ENCODE measurements at regions not wholly inside any gene's neighbourhood (a gene's known extent, or its start where the extent isn't known, plus 50 kb on each side); places are given as distances from the start of the nearest gene placed in this dataset.
"Not testable (repeated sequence)": the region's sequence is repeated elsewhere in the genome, so short reads cannot be mapped to it uniquely, and the experiment has no call there.

DNA sequence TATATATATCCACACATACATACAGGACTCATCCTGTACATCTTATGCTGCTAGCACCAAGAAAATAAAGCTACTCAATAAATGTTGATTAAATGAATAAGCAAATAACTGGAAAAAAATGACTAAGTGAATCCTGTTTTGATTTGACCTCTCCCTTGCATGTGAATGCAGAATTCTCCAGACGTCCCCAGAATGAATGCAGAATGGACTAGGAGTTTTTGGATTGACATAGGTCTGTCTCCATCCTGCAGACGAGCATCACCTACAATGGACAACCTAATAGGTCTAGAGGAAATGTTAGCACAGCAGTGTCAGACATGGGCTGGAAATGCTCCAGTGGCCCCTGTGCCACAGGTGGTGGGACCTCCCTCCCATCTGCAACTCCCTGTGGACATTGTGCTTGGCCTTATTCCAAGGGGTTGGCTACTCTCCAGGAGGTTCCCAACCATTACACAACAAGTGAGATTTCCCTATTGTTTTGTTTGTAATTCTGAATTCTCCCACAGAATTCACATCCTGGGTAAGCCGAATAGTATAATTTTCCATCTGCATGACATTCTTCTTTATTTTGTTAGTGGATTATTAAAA lies 337.3 kb upstream of the NBPF12 start:
- H3K4me3 ChIP-seq; H3K9me3 ChIP-seq; H3K4me1 ChIP-seq; intact Hi-C loops (cut with DNase I; ENCODE audit: low total_unique reads); H3K27me3 ChIP-seq; H3K27ac ChIP-seq; DNase-seq; H3K36me3 ChIP-seq (ENCODE audit: low read depth, missing control alignments): not testable (repeated sequence)
- WGBS, 2 donors = 39 to 63% methylated on average over 1 to 2 of the region's 3 CpGs

DNA sequence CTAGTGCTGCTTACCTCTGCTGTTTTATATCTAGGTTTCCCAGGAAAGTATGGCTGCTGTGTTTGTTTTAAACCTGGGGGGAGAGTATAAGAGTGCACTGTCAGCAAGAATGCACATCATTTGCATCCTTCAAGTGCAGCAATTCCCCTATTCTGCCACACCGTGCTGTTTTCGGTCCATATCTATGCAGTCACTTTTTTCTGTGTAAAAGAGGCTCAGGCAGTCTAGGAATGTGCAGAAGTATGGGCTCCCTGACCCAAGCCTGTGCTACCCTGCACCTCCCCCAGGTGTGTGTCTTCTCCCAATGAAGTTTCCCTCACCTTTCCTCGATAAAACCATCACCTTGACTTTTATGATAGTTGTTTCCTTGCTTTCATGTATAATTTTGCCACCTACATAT lies 338.2 kb upstream of the NBPF12 start:
- H3K36me3 ChIP-seq (ENCODE audit: low read depth, missing control alignments); H3K27me3 ChIP-seq; H3K27ac ChIP-seq; H3K4me3 ChIP-seq; DNase-seq; H3K9me3 ChIP-seq; H3K4me1 ChIP-seq; intact Hi-C loops (cut with DNase I; ENCODE audit: low total_unique reads): not testable (repeated sequence)
- WGBS, 2 donors = 86% methylated on average over 1 of the region's 3 CpGs

DNA sequence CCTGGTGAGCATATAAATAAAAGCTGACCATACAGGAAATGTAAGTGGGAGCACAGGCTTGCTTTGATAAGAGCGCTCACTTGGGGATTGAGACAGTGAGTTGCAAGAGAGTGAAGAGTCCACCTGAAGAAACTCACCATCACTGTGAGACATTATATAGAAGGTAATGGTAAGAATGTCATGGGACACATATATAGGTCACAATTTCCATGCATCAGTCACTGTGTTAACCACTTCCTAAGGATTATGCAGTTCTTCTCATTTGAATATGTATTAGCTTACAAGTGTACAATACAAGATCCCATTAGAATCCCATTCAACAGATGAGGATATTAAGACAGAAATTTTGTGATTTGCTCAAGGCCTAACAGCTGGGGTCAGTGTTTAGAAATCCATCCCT lies 352.4 kb upstream of the NOTCH2NLA start:
- H3K36me3 ChIP-seq (ENCODE audit: low read depth, missing control alignments); DNase-seq; H3K27me3 ChIP-seq; H3K4me3 ChIP-seq; H3K4me1 ChIP-seq; H3K27ac ChIP-seq; H3K9me3 ChIP-seq; intact Hi-C loops (cut with DNase I; ENCODE audit: low total_unique reads): not testable (repeated sequence)
- WGBS, 2 donors = 92 to 100% methylated on average over 1 of the region's 1 CpG

DNA sequence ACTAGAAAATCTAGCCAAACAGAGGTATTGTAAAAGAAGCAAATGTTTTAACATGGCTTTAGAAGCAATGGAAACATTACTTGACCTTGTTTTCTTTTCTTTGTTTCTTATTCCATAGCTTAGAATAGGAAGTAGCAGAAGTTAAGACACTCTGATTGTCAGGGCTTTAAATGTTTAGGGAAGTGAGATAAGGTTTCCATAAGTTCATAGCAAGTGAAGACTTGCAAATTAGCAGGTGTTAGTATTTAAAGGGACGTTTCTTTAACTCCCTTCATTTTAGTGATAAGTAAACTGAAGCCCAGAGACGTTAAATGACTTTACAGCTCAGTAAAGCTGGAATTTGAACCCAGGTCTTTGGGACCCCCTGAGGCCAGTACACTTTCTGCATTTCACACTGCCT lies 338.7 kb upstream of the NOTCH2NLA start:
- DNase-seq; H3K4me1 ChIP-seq; H3K27ac ChIP-seq; H3K36me3 ChIP-seq (ENCODE audit: low read depth, missing control alignments); H3K27me3 ChIP-seq; H3K9me3 ChIP-seq; H3K4me3 ChIP-seq; intact Hi-C loops (cut with DNase I; ENCODE audit: low total_unique reads): not testable (repeated sequence)
- 17% methylated on average over 1 of the region's 2 CpGs for WGBS, 2 donors

DNA sequence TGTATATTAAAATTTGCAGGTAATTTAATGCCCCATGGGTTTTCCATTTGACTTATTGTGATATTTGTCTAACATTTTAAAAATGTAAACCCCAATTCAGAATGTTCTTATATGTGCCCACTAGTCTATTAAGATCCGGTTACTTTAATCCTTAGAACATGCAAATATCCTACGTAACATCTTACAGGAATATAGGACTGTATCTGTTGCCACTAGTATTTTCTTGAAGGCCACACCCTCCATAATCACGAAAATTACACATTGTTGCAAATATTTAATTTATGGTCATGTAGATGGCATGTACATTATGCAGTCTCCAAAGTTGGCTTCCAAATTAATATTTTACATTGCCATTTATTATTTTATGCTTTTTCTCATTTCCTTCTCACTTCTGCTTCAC lies 329.2 kb upstream of the NOTCH2NLA start:
- H3K4me1 ChIP-seq; H3K27ac ChIP-seq; H3K4me3 ChIP-seq; H3K27me3 ChIP-seq; H3K9me3 ChIP-seq; H3K36me3 ChIP-seq (ENCODE audit: low read depth, missing control alignments); intact Hi-C loops (cut with DNase I; ENCODE audit: low total_unique reads); DNase-seq: not testable (repeated sequence)
- WGBS, 2 donors = 100% methylated on average over 2 of the region's 3 CpGs; no CpG with 5 or more reads in 1 of the 2 donors

DNA sequence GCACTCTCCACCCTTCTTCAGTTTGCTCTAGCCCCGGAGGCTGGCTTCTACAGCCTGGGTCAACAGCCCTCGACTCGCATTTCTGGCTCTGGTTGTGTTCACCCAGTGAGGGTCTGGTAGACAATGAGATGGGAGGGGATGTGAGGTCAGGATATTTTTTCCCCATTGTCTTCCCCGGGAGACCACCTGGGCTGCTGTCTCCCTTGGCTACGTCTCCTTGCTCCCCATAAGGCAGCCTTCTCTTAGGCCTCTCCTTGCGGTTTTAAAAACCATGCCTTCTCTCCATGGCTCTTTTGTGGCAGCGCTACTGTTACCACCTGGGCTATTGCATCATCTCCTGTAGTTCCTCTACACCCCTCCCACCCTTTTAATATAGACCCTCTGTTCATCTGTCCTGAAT lies 327.6 kb upstream of the NOTCH2NLA start:
- H3K36me3 ChIP-seq (ENCODE audit: low read depth, missing control alignments); H3K27ac ChIP-seq; H3K27me3 ChIP-seq; intact Hi-C loops (cut with DNase I; ENCODE audit: low total_unique reads); H3K9me3 ChIP-seq; DNase-seq; H3K4me1 ChIP-seq; H3K4me3 ChIP-seq: not testable (repeated sequence)
- 87% methylated on average over 3 of the region's 7 CpGs; no CpG with 5 or more reads in 1 of the 2 donors for WGBS, 2 donors

DNA sequence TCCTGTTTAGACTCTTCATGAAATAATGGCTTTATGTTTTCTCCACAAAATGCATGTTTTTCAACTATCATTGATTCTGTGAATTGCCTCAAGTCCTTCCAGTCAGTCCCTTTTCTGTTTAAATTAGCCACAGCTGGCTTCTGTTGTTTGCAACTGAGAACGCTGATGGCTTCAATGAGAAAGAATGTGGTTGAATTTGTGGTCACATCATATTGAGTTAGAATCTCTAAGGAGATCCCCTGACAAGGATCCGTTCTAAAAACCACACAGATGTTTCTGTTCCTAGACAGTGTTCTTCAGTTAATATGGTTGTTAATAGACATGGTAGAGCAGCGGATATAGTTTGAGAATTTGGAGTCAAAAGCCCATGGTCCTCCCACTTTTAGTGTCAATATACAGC lies 323.6 kb upstream of the NOTCH2NLA start:
- intact Hi-C loops (cut with DNase I; ENCODE audit: low total_unique reads); H3K4me3 ChIP-seq; H3K27ac ChIP-seq; H3K4me1 ChIP-seq; H3K36me3 ChIP-seq (ENCODE audit: low read depth, missing control alignments); H3K27me3 ChIP-seq; H3K9me3 ChIP-seq; DNase-seq: not testable (repeated sequence)
- 90 to 95% methylated on average over 1 to 2 of the region's 3 CpGs for WGBS, 2 donors

DNA sequence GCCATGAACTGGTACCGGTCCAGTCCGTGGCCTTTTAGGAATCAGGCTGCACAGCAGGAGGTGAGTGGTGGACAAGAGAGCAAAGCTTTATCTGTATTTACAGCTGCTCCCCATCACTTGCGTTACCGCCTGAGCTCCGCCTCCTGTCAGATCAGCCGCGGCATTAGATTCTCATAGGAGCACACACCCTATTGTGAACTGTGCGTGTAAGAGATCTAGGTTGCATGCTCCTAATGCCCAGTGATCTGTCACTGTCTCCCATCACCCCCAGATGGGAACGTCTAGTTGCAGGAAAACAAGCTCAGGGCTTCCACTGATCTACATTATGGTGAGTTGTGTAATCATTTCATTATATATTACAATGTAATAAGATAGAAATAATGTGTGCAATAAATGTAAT lies 319.9 kb upstream of the NOTCH2NLA start:
- H3K4me1 ChIP-seq; H3K9me3 ChIP-seq; H3K27me3 ChIP-seq; H3K4me3 ChIP-seq; H3K27ac ChIP-seq; intact Hi-C loops (cut with DNase I; ENCODE audit: low total_unique reads); H3K36me3 ChIP-seq (ENCODE audit: low read depth, missing control alignments); DNase-seq: not testable (repeated sequence)
- 87 to 100% methylated on average over 3 to 8 of the region's 9 CpGs for WGBS, 2 donors

DNA sequence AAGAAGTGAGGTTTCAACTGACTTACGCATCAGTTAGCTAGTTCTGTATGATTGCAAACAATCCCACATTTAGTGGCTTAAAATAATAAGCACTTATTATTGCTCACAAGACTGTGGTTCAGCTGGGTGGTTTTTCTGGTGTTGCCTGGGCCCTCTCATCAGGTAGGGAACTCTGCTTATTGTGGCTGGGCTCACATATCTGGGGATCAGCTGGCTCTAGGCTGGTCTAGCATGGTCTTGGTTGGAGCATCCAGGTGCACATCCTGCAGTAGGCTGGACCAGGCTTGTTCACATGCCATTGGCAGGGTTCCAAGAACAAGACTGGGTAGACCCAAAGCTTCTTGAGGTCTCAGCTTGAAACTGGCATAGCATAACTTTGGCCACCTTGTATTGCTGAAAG lies 317.4 kb upstream of the NOTCH2NLA start:
- intact Hi-C loops (cut with DNase I; ENCODE audit: low total_unique reads); H3K27ac ChIP-seq; H3K27me3 ChIP-seq; H3K4me3 ChIP-seq; DNase-seq; H3K36me3 ChIP-seq (ENCODE audit: low read depth, missing control alignments); H3K9me3 ChIP-seq; H3K4me1 ChIP-seq: not testable (repeated sequence)
- WGBS, 2 donors = 100% methylated on average over 1 of the region's 1 CpG

DNA sequence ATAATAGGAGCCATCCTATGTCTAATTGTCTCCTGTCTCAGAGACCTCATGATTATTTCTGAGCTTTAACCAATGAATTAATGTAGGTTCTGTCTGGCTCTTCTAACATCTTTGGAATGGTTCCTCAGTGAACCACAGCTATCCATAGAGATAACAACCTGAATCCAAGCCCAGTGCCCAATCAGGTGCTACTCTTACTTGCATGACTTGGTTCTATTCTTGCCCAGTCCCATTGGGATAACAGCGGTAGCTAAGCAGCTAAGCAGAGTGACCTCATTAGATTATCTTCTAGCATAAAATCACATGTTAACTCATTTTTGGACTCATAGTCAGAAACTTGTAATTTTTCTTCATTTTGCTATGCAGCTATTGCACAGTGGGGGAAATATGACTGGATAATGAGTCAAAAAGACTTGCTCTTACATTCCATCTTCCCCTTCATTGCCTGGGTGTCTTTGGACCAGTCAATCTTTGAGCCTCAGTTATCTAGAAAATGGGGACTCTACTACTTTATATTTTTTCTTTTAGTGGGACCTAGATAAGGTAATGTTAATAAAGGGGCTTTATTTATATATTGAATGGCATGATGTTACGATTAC lies 309.1 kb upstream of the NOTCH2NLA start:
- H3K36me3 ChIP-seq (ENCODE audit: low read depth, missing control alignments); H3K4me3 ChIP-seq; H3K4me1 ChIP-seq; DNase-seq; intact Hi-C loops (cut with DNase I; ENCODE audit: low total_unique reads); H3K9me3 ChIP-seq; H3K27ac ChIP-seq; H3K27me3 ChIP-seq: not testable (repeated sequence)
- WGBS, 2 donors = 100% methylated on average over 1 of the region's 2 CpGs

DNA sequence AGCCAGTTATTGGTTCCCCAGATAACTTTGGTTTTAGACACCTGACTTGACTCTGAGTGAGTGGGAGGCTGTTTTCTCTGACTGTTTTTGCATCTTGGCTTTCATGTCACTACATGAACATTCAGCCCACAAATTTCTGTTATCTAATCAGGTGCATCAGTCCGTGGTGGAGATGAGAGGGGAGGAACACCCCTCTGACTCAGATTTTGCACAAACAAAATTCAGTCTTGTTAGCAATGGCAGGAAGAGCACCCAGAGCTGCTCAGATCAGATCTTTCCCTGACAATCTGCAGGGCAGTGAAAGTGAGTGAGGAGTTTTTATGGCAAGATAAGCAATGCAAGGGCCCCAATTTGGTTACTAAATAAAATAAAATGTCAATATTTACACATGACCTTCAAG lies 307.2 kb upstream of the NOTCH2NLA start:
- H3K4me1 ChIP-seq; H3K4me3 ChIP-seq; H3K36me3 ChIP-seq (ENCODE audit: low read depth, missing control alignments); H3K27ac ChIP-seq; DNase-seq; H3K9me3 ChIP-seq; H3K27me3 ChIP-seq; intact Hi-C loops (cut with DNase I; ENCODE audit: low total_unique reads): not testable (repeated sequence)
- no CpG with 5 or more reads among the region's 1 CpG for WGBS, 2 donors

DNA sequence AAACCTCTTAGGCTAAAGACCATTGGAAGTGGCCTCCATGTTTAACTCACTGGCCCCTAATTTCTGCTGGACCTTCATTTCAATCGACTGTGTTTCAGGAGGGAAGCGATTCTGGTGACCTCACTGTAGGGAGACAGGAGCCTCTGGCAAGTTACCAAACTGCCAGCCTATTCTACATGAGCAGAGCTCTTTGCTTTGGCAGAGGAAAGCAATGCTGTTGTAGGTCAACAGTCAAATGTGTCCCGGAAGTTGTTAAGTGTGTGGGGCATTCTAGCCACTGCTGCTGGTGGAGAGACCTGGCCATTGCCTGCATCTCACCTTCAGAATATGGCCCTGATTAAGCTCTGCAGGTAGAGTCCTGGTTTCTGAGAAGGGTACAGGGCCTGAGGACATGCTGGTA lies 306.8 kb upstream of the NOTCH2NLA start:
- H3K27ac ChIP-seq; H3K4me1 ChIP-seq; H3K9me3 ChIP-seq; H3K4me3 ChIP-seq; H3K36me3 ChIP-seq (ENCODE audit: low read depth, missing control alignments); intact Hi-C loops (cut with DNase I; ENCODE audit: low total_unique reads); DNase-seq; H3K27me3 ChIP-seq: not testable (repeated sequence)
- no CpG with 5 or more reads among the region's 3 CpGs for WGBS, 2 donors

DNA sequence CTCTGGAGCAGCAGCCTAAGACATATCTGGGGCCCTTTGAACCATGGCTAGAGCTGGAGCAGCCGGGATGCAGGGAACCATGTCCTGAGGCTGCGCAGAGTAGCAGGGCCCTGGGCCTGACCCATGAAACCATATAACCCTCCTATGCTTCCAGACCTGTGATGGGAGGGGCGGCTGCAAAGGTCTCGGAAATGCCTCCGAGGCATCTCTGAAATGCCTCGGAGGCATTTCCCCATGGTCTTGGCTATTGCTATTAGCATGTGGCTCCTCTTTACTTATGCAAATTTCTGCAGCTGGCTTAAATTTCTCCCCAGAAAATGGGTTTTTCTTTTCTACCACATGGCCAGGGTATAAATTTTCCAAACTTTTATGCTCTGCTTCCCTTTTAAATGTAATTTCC lies 302.1 kb upstream of the NOTCH2NLA start:
- H3K9me3 ChIP-seq; H3K27ac ChIP-seq; H3K27me3 ChIP-seq; intact Hi-C loops (cut with DNase I; ENCODE audit: low total_unique reads); H3K4me1 ChIP-seq; H3K4me3 ChIP-seq; DNase-seq; H3K36me3 ChIP-seq (ENCODE audit: low read depth, missing control alignments): not testable (repeated sequence)
- WGBS, 2 donors = no CpG with 5 or more reads among the region's 6 CpGs

Measured in testis (tissue), 2 donors.